ENCODE measurements at regions not wholly inside any gene's neighbourhood (a gene's known extent, or its start where the extent isn't known, plus 50 kb on each side); places are given as distances from the start of the nearest gene placed in this dataset.
"Not testable (repeated sequence)": the region's sequence is repeated elsewhere in the genome, so short reads cannot be mapped to it uniquely, and the experiment has no call there.

DNA sequence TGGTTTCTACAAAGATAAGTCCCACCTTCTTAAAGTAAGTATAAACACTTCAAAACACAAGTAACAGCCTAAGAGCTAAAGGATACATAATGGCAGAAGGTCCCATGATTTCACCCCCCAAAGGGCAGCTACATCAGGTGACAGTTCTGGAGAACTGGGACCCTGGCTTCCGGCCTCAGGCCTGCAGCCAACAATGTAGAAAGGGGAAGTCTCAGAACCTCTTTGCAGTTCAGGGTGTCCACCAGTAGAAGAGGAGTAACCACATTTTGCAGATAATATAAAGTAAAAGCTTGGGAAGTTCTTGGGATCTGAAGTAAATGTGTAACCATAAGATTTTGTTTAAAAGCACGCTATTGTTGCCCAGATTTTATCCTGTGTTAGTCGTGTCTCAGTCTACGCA, 267.4 kb upstream of the VLDLR start:
- no peak for DNase-seq (ENCODE audit: low spot score)
- no peak for FAIRE-seq

DNA sequence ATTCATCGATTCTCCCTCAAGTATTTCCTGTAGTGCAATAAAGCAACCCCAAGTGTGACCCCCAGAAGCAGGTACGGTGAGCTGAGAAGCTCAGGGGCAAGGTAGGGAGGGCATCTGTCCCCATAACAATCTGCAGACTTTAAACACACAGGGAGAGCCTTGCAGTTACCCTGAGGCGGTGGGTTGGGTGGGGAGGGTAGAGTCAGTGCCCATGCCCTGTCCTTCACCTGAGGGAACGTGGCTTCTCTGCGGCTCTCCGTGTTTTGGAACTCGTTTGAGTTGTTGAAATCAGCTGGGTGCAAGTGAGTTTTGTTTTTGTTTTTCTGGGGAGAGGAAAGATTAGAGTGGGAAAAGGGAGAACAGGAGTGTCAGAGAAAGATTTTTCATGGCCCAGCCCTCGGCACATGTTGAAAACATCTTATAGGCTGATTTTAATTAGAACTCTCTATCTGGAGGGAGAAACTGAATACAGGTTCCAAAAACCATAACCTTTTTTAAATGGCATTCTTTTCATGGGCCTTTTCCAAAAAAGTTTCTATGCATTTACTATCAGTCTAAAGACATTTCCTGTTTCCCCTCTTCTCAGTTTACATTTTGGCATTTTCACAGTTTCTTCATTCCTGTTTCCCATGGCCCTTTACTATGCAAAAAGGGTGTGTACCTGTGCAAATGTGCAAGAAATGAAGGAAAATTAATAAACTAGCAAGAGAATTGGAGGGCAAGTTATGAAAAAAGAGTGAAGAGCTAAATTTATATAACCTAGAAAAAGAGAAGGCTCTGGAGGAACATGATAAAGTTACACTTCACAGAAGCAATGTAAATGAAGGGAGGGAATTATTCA, 266.5 kb upstream of the VLDLR start:
- FAIRE-seq (no peak), DNase-seq (ENCODE audit: low spot score) (no peak)

DNA sequence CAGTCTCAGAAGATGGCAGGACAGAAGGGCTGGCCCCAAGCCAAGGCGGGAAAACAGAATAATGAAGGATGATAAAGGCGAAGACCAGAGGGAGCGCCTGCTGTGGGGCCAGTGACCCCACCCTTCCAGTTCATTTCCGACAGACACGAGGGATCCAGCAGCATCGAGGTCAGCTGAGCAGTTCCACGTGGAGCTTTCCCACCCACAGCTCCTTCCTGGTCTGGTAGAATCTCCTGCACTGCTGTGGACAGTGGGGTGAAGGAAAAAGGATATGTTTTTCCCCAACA, 265.9 kb upstream of the VLDLR start:
- FAIRE-seq (no peak), DNase-seq (ENCODE audit: low spot score) (no peak)

DNA sequence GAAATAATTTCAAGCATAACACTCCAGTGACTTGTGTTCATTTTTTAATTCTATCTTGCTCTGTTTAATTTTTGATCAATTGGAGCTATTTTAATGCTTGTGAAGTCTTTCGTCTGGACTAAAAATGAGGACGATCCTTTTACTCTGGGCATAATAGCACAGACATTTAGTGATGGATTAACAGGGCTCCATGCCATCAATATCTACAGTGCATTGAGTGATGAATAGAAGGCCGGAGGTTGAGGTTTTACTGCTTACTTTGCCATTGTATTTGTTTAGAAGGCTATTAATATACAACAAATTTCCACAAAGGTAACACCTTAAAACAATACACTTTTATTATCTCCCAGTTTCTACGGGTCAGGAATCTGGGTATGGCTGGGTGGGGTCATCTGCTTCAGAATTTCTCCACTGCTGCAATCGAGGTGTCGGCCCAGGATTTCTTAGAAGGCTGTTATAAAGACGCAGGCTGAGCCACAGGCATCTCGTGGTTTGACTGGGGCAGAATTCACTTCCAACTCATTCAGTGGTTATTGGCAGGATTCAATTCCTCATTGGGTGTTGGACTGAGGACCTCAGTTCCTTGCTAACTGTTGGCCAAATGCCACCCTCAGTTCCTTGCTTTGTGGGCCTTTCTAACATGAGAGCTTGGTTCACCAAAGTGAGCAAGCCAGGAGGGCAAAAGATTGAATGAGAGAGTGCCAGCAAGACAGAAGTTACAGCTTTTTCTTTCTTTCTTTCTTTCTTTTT, 265.4 kb upstream of the VLDLR start:
- no peak for FAIRE-seq
- DNase-seq (ENCODE audit: low spot score) = no peak

DNA sequence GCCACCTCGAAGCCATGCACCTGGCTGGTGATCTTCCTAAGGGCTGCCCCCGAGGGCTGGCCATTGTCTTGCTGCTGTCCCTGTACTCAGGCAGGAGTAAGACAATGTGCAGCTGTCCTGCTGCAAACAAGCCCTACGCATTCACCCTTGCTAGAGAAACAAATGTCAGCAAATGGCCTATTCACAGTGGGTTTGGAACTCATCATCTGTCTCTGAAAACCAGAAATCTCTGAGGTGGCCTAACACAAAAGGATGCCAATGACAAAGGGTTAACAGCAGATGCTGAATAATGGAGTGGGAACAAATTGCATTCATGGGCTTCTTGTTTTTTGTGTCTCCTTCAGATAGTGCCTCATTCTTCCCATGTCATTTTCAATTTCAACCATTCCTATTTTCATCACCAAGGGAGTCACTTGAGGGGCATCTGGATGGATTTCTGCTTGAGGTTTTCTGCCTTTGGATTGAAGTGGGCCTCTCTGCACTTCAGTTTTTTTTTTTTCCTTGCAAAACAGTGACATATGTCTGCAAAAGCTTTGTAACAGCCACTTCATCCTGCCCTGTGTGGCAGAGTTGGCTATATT, 261.6 kb upstream of the VLDLR start:
- FAIRE-seq = no peak
- DNase-seq (ENCODE audit: low spot score) = no peak

DNA sequence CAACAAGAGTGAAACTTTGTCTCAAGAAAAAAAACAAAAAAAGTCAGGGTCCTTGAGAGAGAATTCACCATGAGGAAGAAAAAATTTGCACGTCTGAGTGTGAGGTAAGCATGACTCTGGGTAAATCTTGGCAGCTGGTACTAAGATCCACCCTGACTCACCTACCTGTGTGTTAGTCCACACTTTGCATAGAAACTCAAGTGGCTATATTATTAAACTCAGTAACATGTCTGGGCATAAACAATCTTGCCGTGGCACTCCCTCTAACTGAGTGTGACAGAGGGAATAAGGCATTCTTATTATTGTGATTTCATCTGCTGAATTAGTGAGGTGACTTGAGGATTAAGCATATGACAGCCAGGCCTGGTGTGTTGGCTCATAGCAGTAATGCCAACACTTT, 259.4 kb upstream of the VLDLR start:
- FAIRE-seq (no peak), DNase-seq (ENCODE audit: low spot score) (no peak)

DNA sequence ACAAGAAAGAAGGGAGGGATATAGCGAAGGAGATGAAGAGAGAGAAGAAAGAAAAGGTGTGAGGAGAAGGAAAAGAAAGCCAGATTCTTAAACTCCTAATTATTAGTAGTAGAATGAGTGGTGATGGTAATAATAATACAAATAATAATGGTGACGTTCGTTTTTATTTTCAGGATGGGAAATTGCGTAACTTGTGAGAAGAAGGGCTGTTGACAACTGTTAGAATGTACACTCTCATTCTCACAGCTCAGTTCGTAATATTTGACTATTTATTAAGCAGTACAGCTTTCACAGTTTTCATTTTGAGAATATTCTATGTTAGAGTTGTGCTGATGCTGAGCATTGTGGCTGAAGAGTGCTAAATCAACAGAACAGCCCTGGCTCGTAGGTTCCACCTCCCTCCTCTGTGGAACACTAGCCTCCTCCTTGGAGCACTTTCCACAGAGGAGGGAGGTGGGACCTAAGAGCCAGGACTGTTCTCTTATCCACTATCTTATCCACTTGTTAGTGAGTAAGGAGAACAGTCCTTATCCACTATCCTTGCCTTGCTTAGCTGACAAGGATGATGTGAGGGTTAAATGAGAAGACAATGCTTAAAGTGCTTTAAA, 258.3 kb upstream of the VLDLR start:
- DNase-seq (ENCODE audit: low spot score) (no peak), FAIRE-seq (no peak)

DNA sequence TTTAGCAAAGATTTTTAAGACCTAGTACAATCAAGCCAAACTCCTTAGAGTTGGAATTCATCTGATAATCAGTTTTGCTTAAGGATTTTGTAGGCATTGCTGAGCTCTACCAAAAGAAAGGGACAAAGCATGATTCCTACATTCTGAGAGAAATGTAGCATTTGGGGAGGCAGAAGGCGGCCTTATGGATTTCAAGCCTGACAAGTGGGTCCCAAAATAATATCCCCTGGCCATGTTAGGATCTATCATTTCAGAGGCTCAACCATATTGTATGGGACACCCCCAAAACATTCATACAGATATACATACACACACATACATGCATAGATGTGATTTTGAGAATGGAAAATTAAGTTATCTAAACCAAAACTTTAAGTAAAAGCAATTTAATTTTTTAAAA, 257.8 kb upstream of the VLDLR start:
- FAIRE-seq = no peak

DNA sequence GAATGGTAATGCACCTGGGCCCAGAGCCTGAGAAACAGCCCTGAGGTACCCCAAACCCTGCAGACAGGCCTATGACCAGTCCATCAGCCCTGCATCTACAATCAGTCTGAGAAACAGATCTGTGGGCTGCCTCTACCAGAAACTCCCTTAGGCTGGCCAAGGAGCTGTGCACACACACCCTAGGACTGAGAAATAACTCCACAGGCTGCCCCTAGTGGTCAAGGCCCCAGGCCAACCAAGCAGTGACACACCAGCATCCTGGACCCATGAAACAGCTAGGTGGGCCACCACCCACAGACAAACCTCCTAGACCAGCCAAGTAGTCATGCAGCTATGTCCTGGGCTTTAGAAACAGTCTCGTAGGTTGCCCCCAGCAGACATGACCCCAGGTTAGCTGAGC, 253.6 kb upstream of the VLDLR start:
- FAIRE-seq = no peak

More for the DNA sequence above, 257.8 kb upstream of the VLDLR start:
- DNase-seq (ENCODE audit: low spot score) = no peak

DNA sequence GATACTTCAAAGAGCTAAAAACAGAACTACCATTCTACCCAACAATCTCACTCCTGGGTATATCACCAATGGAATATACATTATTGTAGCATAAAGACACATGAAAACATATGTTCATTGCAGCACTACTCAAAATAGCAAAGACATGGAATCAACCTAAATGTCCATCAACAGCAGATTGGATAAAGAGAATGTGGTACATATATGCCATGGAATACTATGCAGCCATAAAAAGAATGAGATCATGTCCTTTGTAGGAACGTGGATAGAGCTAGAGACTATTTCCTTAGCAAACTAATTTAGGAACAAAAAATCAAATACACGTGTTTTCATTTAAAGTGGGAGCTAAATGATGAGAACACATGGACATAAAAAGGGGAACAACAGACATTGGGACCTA, 247.9 kb upstream of the VLDLR start:
- DNase-seq (ENCODE audit: low spot score) (no peak), FAIRE-seq (no peak)

More for the DNA sequence above, 253.6 kb upstream of the VLDLR start:
- no peak for DNase-seq (ENCODE audit: low spot score)

DNA sequence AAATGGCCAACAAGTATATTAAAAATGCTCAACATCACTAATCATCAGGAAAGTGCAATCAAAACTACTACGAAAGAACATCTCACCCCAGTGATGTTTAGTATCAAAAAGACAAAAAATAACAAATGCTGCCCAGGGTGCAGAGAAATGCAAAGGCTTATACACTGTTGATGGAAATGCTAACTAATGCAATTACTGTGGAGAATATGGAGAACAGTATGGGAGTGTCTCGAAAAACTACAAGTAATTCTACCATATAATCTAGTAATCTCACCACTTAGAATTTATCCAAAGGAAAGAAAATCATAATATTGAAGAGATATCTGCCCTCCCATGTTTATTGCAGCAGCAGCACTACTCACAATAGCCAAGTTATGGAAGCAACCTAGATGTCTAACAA, 246.5 kb upstream of the VLDLR start:
- DNase-seq (ENCODE audit: low spot score) (no peak), FAIRE-seq (no peak)

DNA sequence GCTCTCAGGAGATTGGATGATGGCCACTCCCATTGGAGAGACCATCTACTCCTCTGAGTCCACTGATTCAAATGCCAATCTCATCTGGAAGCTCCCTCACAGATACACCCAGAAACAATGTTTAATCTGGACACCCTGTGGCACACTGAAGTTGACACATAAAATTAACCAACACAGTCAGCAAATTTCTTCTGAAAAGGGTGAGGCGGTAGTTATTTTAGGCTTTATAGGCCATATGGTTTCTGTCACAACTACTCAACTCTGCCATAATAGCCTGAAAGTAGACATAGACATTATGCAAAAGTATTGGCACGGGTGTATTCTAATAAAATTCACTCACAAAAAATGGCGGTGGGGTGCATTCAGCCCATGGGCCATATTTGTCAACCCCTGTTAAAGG, 244.5 kb upstream of the VLDLR start:
- no peak for FAIRE-seq
- DNase-seq (ENCODE audit: low spot score) = no peak

DNA sequence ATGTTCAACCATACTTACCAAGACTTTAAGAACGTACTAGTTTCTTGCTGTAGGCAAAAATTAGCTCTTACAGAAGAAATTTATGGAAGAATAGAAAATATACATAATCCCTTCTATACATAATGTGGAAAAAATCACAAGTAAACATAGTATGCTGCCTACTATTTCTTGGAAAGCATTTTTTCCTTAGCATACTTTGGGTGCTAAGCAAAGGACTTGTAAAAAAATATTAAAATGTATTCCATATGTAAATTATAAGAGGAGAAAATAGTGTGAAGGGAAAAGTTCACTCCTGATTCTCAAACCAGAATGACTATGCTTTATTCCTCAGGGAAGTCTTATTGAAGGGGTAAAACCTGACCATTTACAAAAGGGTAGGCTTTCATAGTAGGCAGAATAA, 243.8 kb upstream of the VLDLR start:
- DNase-seq (ENCODE audit: low spot score) (no peak), FAIRE-seq (no peak)

DNA sequence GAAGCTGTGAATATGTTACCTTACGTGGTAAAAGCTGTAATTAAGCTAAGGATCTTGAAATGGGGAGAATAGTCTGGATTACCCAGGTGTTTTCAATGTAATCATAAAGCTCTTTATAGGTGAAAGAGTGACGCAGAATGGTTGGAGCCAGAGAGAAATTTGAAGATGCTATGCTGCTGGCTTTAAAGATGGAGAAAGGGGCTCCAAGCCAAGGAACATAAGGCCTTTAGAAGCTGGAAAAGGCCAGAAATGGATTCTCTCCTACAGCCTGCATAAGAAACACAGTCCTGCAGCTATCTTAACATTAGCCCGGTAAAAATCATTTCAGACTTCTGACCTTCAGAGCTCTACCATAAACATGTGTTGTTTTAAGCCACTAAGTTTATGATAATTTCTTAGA, 243.3 kb upstream of the VLDLR start:
- DNase-seq (ENCODE audit: low spot score) (no peak), FAIRE-seq (no peak)

DNA sequence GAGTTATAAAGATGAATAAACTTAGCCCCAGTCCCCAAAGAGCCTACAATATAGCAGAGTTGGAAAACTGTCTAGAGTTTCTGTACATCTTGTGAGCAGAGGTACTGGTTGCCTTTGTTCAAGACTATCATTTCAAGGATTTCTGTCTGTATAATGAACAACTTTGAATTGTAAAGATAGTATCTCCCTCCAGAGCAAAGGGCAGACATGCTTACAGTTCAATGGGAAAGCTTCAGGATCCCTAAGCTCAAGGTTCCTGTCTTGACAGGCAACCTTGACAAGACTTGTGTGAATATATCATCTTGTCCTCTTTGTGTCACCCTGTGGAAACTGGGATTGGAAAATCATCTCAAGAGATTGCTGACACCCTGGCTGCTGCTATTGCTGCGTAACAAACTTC, 242.8 kb upstream of the VLDLR start:
- FAIRE-seq (no peak), DNase-seq (ENCODE audit: low spot score) (no peak)

DNA sequence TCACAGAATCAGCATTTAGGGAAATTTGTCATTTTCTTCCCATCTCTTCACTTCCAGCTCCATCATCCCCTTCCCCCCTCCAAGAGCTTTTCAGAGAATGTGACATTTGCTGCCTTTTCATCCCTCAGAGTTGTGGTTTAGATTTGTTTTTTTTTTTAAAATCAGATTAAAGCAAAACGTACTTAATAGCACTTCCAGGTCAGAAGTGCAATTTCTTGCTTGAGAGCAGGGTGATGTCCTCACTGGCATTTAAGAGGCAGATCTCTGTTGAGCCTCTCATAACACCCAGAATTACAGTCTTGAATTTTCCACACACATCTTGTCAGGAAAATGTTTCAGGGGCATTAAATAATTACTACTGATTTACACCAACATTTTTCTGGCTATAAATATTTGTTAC, 236.8 kb upstream of the VLDLR start:
- no peak for DNase-seq (ENCODE audit: low spot score)
- no peak for FAIRE-seq

DNA sequence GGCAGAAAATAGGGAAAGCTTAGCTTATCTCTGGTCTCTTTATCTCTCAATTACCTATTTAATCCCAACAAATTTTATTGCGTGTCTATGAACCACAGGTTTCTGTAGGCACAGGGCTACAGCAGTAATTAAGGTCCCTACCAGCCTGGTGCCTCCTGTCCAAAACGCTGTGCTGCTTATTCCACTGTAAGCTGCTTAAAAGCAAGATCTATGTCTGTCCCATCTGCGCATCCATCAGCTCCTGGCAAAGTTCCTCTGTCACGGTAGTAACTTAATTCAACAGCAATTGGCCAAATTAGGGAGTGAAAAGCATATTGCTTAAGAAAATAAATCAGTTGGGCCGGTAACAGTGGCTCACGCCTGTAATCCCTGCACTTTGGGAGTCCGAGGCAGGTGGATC, 235.8 kb upstream of the VLDLR start:
- FAIRE-seq = no peak
- DNase-seq (ENCODE audit: low spot score) = no peak

DNA sequence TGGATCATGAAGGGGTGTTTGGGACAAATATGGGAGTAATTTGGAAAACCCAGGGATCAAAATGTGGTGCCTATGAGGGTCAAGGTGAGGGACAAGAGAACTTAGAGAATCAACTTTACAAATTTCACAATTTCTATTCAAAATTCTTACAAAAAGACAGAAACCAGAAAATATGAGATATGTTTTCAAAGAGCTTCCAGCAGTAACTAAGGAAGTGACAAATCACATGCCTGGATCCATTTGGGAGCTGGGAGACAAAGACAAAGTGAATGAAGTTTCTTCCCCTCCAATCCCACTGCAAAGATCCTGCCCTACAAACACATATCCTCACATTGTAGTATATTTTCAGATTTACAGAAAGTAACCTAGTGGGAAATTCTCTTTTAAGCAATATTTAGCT, 235.0 kb upstream of the VLDLR start:
- no peak for FAIRE-seq
- no peak for DNase-seq (ENCODE audit: low spot score)

DNA sequence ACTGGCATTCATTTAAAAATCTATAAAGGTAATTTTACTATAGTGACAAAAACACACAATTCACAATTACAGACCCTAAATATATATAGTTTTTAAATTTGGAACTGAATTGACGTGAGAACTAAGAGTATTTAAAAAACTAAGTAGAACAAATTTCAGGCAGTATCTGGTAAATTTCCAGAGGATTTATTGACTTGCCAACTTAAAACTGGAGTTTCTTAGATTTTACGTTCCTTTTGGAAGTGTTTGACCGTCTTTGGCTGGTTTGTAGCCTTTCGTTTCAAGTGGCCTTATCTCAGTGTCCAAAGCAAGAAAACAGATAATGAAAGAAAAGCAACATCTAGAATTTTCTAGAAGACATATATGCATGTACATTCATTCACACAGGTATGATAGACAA, 234.4 kb upstream of the VLDLR start:
- DNase-seq (ENCODE audit: low spot score) (no peak), FAIRE-seq (no peak)

DNA sequence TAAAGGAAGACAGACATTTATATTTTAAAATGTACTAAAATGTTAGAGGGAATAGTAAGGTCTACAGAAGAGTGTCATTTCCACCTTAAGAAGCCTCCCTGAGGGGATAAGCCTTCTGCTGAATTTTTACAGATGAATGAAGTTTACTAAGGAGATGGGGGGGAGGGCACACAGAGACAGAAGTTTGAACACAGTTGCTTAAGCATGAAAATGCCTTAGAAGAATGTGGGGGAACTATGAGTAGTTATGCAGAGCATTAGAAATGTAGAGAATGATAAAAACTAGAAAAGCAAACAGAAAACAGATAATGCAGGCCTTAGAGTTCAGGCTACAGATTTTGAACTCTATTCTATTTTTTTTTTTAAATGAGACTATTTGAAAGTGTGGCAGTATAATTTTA, 232.2 kb upstream of the VLDLR start:
- DNase-seq (ENCODE audit: low spot score) (no peak), FAIRE-seq (no peak)

DNA sequence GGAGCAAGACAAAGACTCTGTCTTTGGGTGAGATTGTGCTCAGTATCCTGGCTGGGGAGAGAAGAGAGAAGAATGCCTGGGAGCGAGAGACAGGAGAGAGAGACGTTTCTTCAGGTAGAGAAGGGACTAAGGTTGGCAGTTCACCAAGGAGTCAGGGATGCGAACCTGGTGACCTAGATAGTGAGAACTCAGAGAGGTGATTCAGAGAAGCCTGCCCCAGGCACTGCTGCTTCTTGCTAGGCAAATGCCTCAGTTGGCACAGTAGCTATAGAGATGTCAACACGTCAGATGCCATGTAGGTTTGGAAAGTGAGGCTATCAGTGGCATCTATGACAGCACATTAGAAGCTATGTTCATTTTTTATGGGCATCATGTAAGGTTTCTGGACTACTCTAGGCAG, 231.6 kb upstream of the VLDLR start:
- FAIRE-seq (no peak), DNase-seq (ENCODE audit: low spot score) (no peak)

DNA sequence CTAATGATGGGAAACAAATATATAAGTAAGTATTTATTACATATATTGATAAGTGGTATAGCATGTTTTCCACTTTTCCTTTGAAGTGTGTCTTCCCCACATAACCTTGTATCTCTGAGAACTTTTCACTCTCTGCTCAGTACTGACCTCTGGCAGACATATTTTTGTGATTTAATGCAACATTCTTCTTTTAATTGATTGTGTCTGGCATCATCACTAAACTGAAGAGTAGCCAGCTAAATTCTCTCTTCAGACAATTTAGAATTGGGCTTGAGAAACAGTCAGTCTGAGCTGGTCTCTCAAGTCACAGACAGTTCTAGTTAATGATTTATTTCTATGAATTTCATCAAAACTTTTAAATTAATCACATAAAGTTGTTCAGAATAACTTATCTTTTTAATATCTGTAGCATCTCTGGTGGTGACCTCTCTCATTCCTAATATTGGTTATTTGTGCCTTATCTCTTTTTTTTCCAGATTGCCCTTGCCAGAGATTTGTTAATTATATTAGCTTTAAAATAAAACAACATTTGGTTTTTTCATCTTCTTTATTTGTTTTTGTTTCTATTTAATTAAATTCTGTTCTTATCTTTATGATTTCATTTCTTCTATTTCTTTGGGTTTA, 230.0 kb upstream of the VLDLR start:
- DNase-seq (ENCODE audit: low spot score); FAIRE-seq: not testable (repeated sequence)
